ENCODE measurements at regions not wholly inside any gene's neighbourhood (a gene's known extent, or its start where the extent isn't known, plus 50 kb on each side); places are given as distances from the start of the nearest gene placed in this dataset.

GRCh38 chr4:146095091-146095690 lies 80.3 kb upstream of the LSM6 start:
- FAIRE-seq (no peak), DNase-seq (ENCODE audit: low read depth in 1 of 2, low spot score in 1 of 2) (peak; percentile 2 to 46), ATAC-seq (no peak)
- Histone ChIP-seq H3K4me3 (no peak overlapping the region), H3K4me2 (no peak overlapping the region), H3K4me1 (no peaks in the 10 kb centered on the region), H3K27ac (no peak overlapping the region), H3K9me3 (no peaks in the 10 kb centered on the region)
- POLR2A ChIA-PET, result no interaction called here
- 32% methylated on average over 4 of the region's 4 CpGs for WGBS (ENCODE audit: missing lambda C conversion rate)
- CTCF ChIA-PET, result interaction anchor here (1.5 kb wide), 1 partner anchor 8 kb away, joined by 4 read pairs; no protein-coding TSS in a partner anchor
- TF ChIP-seq KDM1A (IDR thresholded peaks at IDR 0.05; ENCODE audit: low read depth), result no peak
- TF ChIP-seq SMC3 (IDR thresholded peaks at IDR 0.05), result peak; percentile 24; the same call in 1 of the 3 replicates
- TF ChIP-seq RAD21 (conservative IDR thresholded peaks at IDR 0.05 in 1 of 2, IDR thresholded peaks at IDR 0.05 in 1 of 2), result 0 out of 5 replicates have a peak, but pooled peaks of 1 of the 2 experiments have one; percentile 36
- no peak for TF ChIP-seq NPAS2 (CRISPR knock-in tag; IDR thresholded peaks at IDR 0.05; ENCODE audit: borderline replicate concordance)
- TF ChIP-seq HDAC2 (IDR thresholded peaks at IDR 0.05), result no peak
- no peak for TF ChIP-seq ZFP36 (IDR thresholded peaks at IDR 0.05; ENCODE audit: borderline replicate concordance, partially characterized antibody)
- TF ChIP-seq MAZ (IDR thresholded peaks at IDR 0.05; ENCODE audit: borderline replicate concordance, low read depth, low read length), result no peak
- TF ChIP-seq, protein P1, sequence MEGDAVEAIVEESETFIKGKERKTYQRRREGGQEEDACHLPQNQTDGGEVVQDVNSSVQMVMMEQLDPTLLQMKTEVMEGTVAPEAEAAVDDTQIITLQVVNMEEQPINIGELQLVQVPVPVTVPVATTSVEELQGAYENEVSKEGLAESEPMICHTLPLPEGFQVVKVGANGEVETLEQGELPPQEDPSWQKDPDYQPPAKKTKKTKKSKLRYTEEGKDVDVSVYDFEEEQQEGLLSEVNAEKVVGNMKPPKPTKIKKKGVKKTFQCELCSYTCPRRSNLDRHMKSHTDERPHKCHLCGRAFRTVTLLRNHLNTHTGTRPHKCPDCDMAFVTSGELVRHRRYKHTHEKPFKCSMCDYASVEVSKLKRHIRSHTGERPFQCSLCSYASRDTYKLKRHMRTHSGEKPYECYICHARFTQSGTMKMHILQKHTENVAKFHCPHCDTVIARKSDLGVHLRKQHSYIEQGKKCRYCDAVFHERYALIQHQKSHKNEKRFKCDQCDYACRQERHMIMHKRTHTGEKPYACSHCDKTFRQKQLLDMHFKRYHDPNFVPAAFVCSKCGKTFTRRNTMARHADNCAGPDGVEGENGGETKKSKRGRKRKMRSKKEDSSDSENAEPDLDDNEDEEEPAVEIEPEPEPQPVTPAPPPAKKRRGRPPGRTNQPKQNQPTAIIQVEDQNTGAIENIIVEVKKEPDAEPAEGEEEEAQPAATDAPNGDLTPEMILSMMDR (IDR thresholded peaks at IDR 0.05), result peak; percentile 45

- H3K27ac ChIP-seq, result no peak overlapping the region
- no peak overlapping the region for H3K4me2 ChIP-seq
- no peaks in the 10 kb centered on the region for H3K9me3 ChIP-seq
- 52% methylated on average over 2 of the region's 2 CpGs for WGBS (ENCODE audit: missing lambda C conversion rate)
- H3K4me3 ChIP-seq, result no peak overlapping the region
- FAIRE-seq, result no peak
- ChIA-PET POLR2A (no interaction called here), CTCF (no interaction called here)
- no peaks in the 10 kb centered on the region for H3K4me1 ChIP-seq
- no peak for ATAC-seq
- TF ChIP-seq E2F6 (IDR thresholded peaks at IDR 0.05; ENCODE audit: borderline replicate concordance, low read depth), result no peak
- no peak for TF ChIP-seq FOSB (CRISPR knock-in tag; IDR thresholded peaks at IDR 0.05)
- no peak for TF ChIP-seq JUNB (IDR thresholded peaks at IDR 0.05)
- TF ChIP-seq FOSL2 (IDR thresholded peaks at IDR 0.05), result no peak
- no peak for TF ChIP-seq FOSL2 (CRISPR knock-in tag; IDR thresholded peaks at IDR 0.05)
- no peak for TF ChIP-seq RAD21 (conservative IDR thresholded peaks at IDR 0.05 in 1 of 2, IDR thresholded peaks at IDR 0.05 in 1 of 2)
- TF ChIP-seq POLR2A (IDR thresholded peaks at IDR 0.05; ENCODE audit: low read length), result no peak
- TF ChIP-seq HOXA7 (CRISPR knock-in tag; IDR thresholded peaks at IDR 0.05), result no peak
- TF ChIP-seq CHD4 (IDR thresholded peaks at IDR 0.05; ENCODE audit: borderline replicate concordance), result no peak
- no peak for TF ChIP-seq PHF8 (IDR thresholded peaks at IDR 0.05; ENCODE audit: borderline replicate concordance, low read depth)
- no peak for TF ChIP-seq RCOR1 (IDR thresholded peaks at IDR 0.05; ENCODE audit: low read depth, low read length)
- TF ChIP-seq HEYL (CRISPR knock-in tag; IDR thresholded peaks at IDR 0.05), result no peak
- no peak for DNase-seq (ENCODE audit: low read depth in 1 of 2, low spot score in 1 of 2)
These were observed 86.8 kb upstream of the LSM6 start for GRCh38 chr4:146088690-146089089.

DNA sequence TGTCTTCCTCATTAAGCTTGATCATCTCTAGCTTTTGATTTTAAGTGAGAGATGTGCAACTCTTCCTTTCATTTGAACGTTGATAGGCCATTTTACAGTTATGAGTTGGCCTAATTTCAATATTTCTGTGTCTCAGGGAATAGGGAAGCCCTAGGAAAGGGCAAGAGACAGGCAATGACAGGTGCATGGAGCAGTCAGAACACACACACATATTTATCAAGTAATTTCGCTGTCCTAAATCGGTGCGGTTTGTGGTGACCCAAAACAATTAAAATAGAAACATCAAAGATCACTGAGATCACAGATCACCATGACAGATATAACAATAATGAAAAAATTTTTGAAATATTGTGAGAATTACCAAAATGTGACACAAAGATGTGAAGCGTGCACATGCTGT lies 87.7 kb upstream of the LSM6 start:
- CTCF ChIA-PET, result no interaction called here
- no peak for DNase-seq (ENCODE audit: low read depth in 1 of 2, low spot score in 1 of 2)

GRCh38 chr4:146076081-146076480 lies 99.4 kb upstream of the LSM6 start:
- Histone ChIP-seq H3K4me1 (no peaks in the 10 kb centered on the region), H3K4me2 (no peak overlapping the region), H3K27ac (no peak overlapping the region), H3K9me3 (no peaks in the 10 kb centered on the region), H3K4me3 (no peak overlapping the region)
- ATAC-seq (no peak), DNase-seq (ENCODE audit: low read depth in 1 of 2, low spot score in 1 of 2) (no peak), FAIRE-seq (no peak)
- WGBS (ENCODE audit: missing lambda C conversion rate), result 63% methylated on average over 6 of the region's 6 CpGs
- ChIA-PET POLR2A (no interaction called here), CTCF (no interaction called here)
- TF ChIP-seq ESRRA (IDR thresholded peaks at IDR 0.05; ENCODE audit: borderline replicate concordance, low read length), result no peak
- no peak for TF ChIP-seq FOSB (CRISPR knock-in tag; IDR thresholded peaks at IDR 0.05)
- TF ChIP-seq MAX (IDR thresholded peaks at IDR 0.05), result no peak
- TF ChIP-seq, protein P1 (IDR thresholded peaks at IDR 0.05), result no peak
- no peak for TF ChIP-seq FOSL2 (IDR thresholded peaks at IDR 0.05)
- TF ChIP-seq FOSL2 (CRISPR knock-in tag; IDR thresholded peaks at IDR 0.05), result no peak
- no peak for TF ChIP-seq EHMT2 (IDR thresholded peaks at IDR 0.05; ENCODE audit: low read depth)
- no peak for TF ChIP-seq EP300 (IDR thresholded peaks at IDR 0.05)

More for the DNA sequence above, 87.7 kb upstream of the LSM6 start:
- no peaks in the 10 kb centered on the region for H3K9me3 ChIP-seq
- POLR2A ChIA-PET, result no interaction called here
- ATAC-seq (no peak), FAIRE-seq (no peak)
- no peak overlapping the region for H3K4me3 ChIP-seq
- H3K4me1 ChIP-seq, result no peaks in the 10 kb centered on the region
- no peak overlapping the region for H3K27ac ChIP-seq
- 40% methylated on average over 5 of the region's 5 CpGs for WGBS (ENCODE audit: missing lambda C conversion rate)
- no peak for TF ChIP-seq MAZ (IDR thresholded peaks at IDR 0.05; ENCODE audit: borderline replicate concordance, low read depth, low read length)
- no peak for TF ChIP-seq HDAC2 (IDR thresholded peaks at IDR 0.05)
- no peak overlapping the region for H3K4me2 ChIP-seq

All from A549 (cell line).